Middle frontal gyrus (tissue), 1 donor: ENCODE measurements at regions not wholly inside any gene's neighbourhood (a gene's known extent, or its start where the extent isn't known, plus 50 kb on each side); places are given as distances from the start of the nearest gene placed in this dataset.

ENCODE experiments used
- DNase-seq: peaks from one replicate; pipeline ENCODE4 v3.0.0-alpha.2; 2015; ENCODE audit warnings: low spot score; ENCODE audit errors: extremely low spot score

- no peak for DNase-seq
These were observed 587.4 kb upstream of the MDFIC2 start for GRCh38 chr3:70899816-70900215.

GRCh38 chr3:70890020-70890394 lies 577.6 kb upstream of the MDFIC2 start:
- no peak for DNase-seq

GRCh38 chr3:70889162-70890019 lies 577.0 kb upstream of the MDFIC2 start:
- no peak for DNase-seq

- DNase-seq = no peak
These were observed 573.2 kb upstream of the MDFIC2 start for GRCh38 chr3:70885636-70886035.

- DNase-seq = no peak
These were observed 569.7 kb upstream of the MDFIC2 start for GRCh38 chr3:70882104-70882503.

GRCh38 chr3:70880421-70880820 lies 568.0 kb upstream of the MDFIC2 start:
- DNase-seq = no peak

- DNase-seq = no peak
These were observed 563.7 kb upstream of the MDFIC2 start for GRCh38 chr3:70876154-70876553.

- DNase-seq = no peak
These were observed 561.8 kb upstream of the MDFIC2 start for GRCh38 chr3:70874196-70874595.

- no peak for DNase-seq
These were observed 561.2 kb upstream of the MDFIC2 start for GRCh38 chr3:70873686-70874085.

- DNase-seq = no peak
These were observed 559.6 kb upstream of the MDFIC2 start for GRCh38 chr3:70871909-70872656.

GRCh38 chr3:70870576-70870975 lies 558.1 kb upstream of the MDFIC2 start:
- DNase-seq = no peak

- DNase-seq = no peak
These were observed 556.1 kb upstream of the MDFIC2 start for GRCh38 chr3:70868561-70868960.

GRCh38 chr3:70863049-70863448 lies 550.6 kb upstream of the MDFIC2 start:
- no peak for DNase-seq

- no peak for DNase-seq
These were observed 549.4 kb upstream of the MDFIC2 start for GRCh38 chr3:70861855-70862254.

GRCh38 chr3:70861234-70861633 lies 548.8 kb upstream of the MDFIC2 start:
- DNase-seq = no peak

- DNase-seq = no peak
These were observed 545.5 kb upstream of the MDFIC2 start for GRCh38 chr3:70857916-70858315.

- DNase-seq = no peak
These were observed 544.1 kb upstream of the MDFIC2 start for GRCh38 chr3:70856414-70857162.

GRCh38 chr3:70855149-70855548 lies 542.7 kb upstream of the MDFIC2 start:
- no peak for DNase-seq

GRCh38 chr3:70854108-70854507 lies 541.7 kb upstream of the MDFIC2 start:
- DNase-seq = no peak

- DNase-seq = no peak
These were observed 540.9 kb upstream of the MDFIC2 start for GRCh38 chr3:70853161-70853944.
